ENCODE measurements at regions not wholly inside any gene's neighbourhood (a gene's known extent, or its start where the extent isn't known, plus 50 kb on each side); places are given as distances from the start of the nearest gene placed in this dataset.

DNA sequence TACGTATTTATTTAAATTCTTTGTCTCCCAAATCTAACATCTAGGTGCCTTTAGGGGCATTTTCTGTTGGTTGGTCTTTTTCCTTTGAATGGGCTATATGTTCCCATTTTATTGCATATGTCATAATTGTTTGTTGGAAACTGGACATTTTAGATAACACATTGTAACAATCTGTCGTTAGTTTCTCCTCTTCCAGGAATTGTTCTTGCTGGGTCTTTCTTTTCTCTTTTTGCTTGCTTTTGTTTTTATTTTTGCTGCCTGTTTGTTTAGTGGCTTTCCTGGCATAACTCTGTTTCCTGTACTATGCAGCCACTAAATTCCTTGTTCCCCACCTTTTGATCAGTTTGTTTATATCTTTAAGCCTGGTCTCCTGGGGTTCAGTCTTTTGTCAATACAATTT, 244.3 kb upstream of the RTL1 start:
- DNase-seq (ENCODE audit: low read depth), result no peak

DNA sequence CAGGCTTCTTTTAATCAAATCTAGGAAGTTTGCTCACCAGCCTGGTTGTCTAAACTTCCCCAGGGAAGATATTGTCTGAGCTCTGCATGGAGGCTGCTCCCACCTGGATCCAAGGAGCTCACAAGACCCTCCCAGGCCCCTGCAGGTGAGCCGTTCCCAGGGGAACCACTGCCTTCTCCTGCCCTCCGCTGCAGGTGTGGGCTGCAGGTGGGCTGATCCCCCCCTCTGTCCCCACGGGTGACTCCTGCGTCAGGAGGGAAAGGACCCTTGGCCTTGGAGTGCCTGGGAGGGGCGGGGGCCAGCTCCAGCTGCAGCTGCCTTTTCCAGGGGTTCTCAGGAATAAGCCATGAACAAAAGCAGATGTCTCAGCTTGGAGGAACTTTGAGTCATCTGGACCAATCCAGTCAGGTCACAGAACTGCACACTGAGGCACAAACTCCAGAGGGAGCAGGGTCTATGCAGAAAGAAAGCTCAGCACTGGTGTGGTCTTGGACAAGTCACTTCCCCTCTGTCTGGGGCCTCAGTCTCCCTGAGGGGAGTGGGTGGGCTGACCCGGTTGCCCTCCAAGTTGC, 246.6 kb upstream of the RTL1 start:
- no peak for DNase-seq (ENCODE audit: low read depth)

DNA sequence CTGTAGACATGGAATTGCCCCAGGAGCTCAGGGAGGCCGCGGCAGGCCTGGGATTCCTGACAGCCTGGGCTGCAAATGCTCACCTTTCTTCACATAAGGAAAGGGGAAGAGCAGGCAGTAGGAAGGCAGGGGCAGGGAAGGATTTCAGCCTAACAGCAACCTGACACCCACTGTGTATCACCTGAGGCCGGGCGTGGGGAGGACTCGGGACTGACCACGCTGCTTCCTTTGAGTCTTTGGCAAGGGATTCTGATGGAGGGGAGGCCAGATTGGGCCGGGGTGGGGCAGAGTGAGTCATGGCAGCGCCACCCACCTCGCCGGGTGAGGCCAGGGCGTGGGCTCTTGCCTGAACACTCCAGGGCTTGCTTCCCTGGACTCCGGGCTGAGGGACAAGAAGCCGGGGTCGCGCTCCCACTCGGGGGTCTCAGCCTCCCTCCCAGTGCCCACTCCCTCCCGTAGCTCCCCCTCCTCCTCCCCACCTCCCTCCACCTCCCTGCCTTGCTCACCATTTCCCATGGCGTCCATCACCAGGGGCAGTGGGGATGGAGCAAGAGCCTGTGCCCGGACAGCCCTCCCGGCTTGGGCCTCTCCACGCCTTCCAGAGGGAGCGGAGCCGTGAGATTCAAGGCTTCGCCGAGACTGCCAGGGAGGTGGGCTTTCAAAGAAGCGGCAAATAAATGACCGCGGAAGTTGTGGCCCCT, 247.9 kb upstream of the RTL1 start:
- DNase-seq (ENCODE audit: low read depth), result no peak

DNA sequence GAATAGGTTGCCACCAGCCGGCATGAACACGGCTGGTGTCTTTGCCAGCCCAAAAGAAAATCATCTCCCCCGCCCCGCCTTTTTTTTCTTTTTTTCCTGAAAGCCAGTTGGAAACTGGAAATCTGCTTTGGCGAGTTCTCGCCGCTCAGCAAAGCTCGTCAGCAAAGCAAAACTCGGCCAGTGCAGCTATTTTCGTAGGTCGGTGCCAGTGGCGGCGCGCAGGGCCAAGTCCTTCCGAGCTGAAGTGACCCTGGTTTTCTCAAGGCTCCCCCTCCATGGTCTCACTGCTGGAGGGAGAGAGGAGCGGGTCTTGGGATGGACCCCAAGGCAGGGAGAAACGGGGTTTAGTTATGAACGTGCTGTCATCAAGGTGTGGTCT, 248.4 kb upstream of the RTL1 start:
- no peak for DNase-seq (ENCODE audit: low read depth)

DNA sequence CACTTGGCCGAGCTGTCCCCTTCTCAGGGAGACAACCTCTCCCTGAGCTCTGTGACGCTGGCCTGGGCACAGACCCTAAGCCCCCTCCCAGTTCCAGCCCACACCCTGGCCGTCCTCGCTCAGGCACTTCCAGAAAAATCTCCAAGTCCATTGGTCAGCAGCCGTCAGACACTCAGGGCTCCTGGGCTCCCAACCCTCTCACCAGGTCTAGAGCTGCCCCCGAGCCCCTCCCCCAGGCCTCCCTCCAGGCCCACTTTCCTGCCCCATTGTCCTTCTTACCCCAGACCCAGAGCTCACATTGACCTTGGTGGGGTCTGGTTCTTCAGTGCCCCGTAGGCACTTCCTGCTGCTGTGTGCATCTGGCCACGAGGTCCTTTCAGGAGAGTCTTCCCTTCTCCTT, 249.3 kb upstream of the RTL1 start:
- DNase-seq (ENCODE audit: low read depth), result no peak

DNA sequence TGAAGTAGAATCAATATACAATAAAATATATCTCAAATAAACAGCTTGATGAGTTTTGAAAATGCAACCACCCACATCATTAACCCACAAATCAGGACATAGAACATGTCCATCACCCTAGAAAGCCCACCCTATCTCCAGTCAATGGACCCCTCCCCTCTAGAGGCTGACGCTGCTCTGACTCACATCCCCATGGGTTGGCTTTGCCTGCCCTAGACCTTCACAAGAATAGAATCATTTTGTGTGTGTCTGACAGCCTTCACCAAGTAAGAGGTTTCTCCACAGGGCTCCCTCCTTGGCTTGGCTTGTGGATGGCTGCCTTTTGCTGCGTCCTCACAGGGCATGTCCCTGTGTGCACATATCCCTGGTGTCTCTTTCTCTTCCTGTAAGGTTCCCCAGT, 250.2 kb upstream of the RTL1 start:
- no peak for DNase-seq (ENCODE audit: low read depth)

DNA sequence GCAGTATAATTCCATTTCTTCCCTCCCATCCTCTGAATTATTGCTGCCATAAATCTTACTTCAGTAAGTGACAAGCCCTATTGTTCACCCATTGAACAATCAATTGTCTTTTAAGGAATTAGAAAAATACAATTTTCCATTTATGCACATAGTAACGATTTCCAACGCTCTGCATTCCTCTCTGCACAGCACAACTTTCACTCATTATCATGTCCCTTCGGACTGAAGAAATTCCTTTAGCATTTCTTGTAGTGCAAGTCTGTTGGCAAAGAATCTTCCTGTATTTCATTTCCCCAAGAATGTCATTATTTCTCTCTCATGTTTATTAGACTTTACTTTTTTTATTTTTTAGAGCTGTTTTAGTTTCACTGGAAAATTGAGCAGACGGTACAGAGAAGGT, 252.1 kb upstream of the RTL1 start:
- DNase-seq (ENCODE audit: low read depth), result no peak

DNA sequence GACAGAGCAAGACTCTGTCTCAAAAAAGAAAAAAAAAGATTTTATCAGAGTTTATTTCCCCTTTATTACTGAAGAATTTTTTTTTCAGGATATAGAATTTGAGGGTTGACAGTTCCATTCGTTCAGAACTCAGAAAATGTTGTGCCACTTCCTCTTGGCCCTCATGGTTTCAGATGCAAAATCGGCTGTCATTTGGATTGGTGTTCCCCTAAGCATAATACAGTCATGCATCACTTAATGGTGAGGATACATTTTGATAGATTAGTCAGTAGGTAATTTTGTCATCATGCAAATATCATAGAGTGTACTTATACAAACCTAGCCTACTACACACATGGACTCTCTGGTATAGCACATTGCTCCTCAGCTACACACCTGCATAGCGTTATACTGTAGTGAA, 263.9 kb upstream of the RTL1 start:
- no peak for DNase-seq (ENCODE audit: low read depth)

DNA sequence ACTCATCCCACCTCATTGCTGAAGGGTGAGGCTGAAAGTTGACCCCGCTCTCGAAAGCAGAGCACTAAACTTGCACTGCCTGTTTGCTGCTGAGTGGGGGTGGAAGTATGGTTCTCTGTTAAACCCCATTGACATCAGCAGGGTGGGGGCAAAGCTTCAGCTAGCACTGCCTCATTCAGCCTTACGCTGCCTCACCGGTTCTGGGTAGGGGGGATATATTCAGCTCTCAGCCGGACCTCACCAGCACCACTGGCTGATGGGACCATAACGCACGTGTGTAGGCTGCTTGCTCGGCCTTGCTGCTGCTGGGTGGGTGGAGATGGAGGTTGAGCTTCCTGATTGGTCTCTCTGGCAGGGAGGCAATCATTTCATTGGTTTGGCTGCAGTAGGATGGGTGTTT, 265.7 kb upstream of the RTL1 start:
- DNase-seq (ENCODE audit: low read depth), result no peak

DNA sequence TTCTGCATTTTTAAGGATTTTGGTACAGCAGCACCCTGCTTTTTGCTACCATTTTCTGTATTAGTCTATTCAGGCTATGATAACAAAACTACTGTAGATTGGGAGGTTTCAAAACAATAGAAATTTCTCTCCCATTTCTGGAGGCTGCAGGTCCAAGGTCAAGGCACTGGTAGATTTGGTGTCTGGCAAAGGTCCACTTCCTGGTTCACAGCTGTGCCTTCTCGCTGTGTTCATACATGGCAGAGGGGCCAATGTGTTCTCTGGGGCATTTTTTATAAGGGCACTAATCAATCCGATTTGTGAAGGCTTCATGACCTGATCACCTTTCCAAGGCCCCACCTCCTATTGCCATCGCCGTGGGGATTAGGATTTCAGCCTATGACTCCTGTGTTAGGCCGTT, 268.1 kb upstream of the RTL1 start:
- DNase-seq (ENCODE audit: low read depth), result no peak

DNA sequence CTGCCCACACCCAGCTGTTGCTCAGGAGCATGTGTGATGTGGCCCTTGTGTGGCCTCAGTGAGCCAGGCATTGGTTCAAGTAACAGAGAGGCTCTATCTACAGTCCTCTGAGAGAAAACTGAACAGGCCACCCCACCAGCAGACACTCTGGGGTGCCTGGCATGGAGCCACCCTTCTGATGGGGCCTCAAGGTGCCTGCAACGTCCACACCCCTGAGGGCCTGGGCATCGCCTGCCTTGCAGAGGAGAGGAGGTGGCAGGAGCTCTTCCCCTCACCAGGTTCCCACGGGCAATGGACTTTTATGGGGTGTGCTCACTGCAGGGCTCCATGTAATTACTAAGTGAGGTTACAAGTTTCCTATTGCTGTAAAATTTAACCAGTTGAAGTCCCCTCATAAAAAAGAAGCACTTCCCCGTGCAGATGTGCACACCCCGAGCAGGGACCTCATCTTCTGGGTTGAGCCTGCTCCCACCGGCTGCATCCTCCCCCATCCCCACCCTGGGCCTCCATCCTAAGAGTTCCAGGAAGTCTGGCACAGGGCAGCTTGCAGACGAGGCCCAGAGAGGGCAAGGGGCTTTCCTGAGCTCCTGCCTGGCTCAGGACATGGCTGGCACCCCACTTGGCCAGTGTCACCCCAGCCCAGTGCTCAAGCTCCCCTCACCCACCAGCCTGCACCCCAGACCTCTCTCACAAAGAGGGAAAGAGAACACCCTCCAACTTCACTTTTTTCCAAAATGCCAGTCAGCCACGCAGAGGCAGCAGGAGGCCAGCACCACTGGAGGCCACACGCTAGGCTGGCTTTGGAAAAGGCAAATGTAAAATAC, 270.4 kb upstream of the RTL1 start:
- no peak for DNase-seq (ENCODE audit: low read depth)

DNA sequence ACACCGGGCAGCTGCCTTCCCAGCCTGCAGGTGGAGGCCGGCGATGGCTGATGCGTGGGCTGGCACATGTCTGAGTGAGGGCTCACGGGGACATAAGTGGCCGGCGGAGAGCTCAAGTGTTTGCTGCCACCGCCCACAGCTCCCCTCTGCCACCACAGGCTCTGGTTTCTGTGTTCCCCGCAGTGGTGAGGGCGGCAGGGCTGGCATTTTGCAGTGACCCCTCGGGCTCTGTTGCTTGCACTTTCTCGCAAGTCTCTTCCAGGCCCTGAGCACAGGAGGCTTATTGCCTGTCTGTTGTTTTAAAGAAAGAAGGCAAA, 271.0 kb upstream of the RTL1 start:
- no peak for DNase-seq (ENCODE audit: low read depth)

DNA sequence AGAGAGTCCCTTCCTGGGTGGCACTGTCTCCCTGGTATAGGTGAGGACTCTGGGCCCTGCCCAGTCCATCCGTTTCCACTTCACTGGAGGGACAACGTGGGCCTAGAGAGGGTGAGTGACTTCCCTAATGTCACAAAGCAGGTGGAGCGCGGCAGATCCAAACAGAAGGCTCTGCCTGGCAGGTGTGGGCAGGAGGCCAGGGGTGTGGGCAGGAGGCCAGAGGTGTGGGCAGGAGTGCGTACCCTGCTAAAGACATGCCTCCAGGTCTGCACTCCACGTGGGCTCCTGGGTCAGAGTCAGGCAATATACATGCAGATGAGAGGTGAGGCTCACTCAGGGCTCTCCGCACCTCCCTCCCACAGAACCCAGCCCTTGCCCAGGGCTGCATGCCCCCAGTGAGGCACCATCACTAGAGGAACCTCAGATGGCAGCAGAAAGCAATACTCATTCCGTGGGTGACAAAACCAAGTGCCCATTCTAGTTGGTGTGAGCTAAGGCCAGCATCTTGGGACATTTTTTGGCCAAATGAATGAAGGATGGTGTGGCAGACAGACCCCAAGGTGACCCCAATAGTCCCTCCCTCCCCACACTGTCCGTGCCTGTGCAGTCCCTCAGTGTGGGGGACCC, 271.6 kb upstream of the RTL1 start:
- DNase-seq (ENCODE audit: low read depth), result no peak

DNA sequence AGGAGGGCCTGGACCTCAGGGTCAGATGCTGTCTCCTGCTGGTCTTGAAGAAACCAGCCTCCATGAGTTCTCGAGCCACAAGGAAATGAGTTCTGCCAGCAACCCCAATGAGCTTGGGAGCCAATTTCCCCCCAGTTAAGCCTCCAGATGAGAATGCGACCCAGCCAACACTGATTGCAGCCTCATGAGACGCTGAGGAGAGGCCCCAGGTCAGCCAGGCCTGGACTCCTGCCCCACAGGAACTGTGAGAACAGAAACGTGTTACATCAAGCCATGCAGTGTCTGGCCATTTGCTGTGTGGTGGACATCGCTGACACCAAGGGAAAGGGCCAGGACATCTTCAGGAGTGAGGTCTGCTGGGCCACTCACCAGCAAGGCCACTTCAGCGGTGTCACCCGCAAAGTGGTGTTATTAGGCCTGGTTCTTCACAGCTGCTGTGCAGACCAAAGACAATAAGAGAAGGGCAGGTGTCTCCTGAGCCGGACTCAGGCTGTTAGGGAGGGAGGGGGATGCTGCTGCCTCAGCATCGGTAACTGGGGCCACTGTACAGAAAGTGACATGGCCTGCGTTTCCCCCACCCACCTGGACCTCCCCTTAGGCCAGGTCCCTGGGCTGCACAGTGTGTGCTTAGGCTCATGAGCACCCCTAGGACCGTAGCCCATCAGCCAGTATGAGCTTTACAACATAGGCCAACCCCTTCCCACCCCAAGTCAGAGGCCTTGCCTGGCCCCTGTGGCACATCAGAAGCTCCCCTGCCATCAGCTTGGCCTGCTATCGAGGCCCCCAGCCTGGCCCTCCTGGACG, 272.4 kb upstream of the RTL1 start:
- DNase-seq (ENCODE audit: low read depth), result no peak

DNA sequence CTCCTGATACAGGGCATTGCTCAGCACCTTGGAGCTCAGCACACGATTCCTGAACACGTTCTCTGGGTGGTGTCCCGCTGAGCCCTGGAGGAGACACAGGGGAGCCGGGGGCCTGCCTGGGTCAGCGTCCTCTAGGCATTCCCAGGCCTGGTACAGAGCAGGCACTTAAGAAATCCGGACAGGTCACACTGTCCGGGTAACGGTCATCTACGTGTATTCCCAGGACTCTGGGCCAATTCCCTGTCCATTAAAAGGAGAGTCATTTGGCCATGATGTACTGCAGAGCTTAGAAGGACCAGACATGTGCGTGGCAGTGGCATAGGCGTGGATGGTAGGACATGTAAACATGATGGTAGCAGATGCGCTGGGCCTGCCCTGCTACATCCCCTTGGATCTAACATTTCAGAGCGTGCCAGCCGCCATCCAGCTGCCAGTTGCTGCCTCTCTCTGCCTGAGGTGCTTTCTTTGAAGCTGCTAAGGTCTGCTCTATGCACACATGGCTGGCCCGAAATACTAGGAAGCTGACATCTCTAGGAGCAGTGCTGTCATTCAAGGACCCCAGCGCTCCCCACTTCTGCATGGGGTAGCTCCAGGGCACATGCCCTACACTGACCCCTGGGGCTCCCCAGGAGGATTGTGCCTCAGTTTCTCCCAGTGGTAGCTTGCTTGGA, 273.1 kb upstream of the RTL1 start:
- no peak for DNase-seq (ENCODE audit: low read depth)

DNA sequence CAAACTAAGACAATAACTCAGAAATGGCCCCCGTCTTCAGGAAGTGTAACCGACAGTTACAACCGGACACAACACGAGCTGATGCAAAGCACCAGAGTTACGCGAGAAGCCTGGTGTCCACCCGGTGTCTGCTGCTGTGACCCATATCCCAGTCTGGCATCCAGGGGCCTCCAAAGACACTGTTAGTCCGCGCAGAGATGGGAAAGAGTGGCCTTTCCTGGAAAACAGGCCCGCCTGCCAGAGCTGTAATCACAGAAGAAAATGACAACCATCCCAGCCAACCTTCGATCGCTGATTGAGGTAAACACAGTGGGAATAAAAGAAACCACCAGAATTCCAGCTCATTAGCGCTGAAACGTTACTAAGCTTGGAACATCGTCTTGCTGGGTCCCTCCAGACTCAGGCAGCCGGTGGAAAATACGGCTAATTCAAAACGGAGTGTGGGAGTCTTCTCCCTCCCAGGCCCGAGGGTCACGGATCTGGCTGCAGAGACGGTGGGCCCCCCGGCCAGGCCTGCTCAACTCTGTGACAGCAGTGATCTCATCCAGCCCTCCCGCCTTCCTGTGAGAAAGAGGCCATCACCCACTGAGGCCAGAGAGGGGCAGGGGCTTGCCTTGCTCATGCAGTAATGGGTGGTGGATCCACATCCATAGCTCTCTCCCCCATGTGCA, 273.9 kb upstream of the RTL1 start:
- DNase-seq (ENCODE audit: low read depth), result no peak

DNA sequence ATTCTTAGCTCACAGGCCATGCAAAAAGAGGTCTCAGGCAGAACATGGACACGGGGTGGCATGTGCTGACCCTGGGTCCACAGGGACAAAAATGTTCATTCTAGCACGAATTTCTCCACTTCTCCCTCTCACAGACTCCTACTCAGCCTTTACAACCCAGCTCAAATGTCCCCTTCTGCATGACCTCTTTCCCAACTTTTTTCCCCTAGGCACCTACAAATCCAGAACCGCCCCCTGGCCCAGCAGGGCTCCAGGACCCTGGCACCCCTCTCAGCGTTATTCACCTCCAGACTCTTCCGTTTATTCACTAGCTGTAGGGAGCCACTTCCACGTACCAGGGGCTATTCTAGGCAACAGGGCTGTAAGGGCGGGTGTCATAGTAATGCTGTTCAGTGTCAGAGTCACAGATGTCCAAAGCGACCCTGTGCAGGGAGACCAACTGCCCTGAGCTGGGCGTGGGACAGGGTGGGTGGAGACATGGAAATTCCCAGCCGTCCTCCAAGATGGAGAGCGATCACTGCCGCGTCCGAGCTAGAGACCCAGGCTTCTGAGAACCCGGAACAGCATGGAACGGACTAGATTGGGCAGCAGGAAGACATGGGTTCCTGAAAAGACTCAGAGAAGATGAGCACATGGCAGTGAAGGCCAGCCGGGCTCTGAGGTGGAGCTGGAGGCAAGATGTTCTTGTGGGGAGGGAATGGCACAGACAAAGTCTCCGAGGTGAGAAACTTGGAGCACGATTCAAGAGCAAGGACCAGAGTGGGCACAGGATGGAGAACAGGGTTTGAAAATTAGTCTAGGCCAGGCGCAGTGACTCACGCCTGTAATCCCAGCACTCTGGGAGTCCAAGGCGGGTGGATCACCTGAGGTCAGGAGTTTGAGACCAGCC, 274.9 kb upstream of the RTL1 start:
- no peak for DNase-seq (ENCODE audit: low read depth)

DNA sequence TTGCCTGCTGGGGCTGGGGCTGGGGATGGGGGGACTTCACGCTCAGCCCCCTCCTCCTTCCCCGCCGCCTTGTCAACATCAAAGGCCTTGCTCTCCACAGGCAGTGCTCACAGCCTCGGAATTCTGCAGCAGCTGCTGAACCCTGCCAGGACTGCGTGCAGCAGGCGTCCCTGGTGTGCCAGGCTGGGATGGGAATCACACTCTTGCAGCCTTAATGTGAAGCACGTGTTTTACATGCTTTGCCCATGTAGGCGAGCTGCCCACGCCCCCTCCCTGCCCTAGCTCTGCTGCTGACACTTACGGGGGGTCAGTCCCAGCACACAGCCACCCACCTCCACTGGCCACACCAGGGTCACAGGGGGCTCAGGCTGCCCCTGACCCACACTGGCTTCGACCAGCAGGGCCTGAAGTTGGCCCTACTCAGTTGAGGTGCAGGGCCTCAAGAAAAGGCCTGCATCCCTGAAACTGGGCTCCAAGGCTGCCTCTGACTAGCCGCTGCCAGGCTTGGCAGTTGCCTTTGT, 276.2 kb upstream of the RTL1 start:
- no peak for DNase-seq (ENCODE audit: low read depth)

DNA sequence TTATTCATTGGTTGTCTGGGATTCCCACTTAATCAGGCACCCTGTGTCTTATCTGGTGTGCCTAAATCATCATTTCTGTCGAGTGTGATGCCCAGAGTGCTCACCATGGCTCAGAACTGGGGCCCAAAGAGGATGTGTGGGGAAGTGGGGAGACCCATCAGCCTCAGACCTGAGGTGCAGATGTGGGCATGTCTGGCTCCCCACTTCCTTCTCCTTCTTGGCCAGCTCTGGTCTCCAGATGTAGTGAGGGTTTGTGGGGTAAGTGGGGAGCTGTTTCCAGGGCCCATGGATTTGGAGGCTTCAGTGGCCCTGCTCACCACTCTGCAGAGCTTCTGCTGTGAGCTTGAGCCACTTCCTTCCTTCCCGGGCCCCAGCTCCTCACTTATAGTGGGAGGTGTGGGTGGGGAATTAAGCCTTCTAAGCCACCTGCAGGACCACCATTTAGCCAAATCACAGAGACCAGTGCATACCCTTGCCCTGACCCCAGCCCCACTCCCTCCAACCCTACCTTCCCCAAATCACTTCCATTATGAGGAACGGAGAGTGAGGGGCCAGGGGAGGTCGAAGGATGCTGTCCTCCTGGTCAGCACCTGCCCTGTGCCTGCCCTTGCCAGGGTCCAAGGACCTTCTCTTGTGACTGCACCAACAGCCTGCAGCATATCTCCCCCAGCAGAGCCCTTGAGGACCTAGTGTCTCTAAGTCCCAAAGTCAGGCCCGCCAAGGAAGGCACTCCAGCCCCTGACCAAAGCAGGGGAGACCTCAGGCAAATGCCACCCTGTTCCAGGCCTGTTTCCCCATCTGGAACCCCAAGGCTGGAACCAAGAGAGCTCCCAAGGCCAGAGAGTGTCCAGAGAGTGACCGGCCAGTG, 278.2 kb upstream of the RTL1 start:
- DNase-seq (ENCODE audit: low read depth), result no peak

Measured in stimulated activated CD8-positive, alpha-beta memory T cell treated with anti-CD3 and anti-CD28 coated beads, Interleukin-4, amount 100 ng/mL, for 24 hours (primary cell).